ENCODE measurements at regions not wholly inside any gene's neighbourhood (a gene's known extent, or its start where the extent isn't known, plus 50 kb on each side); places are given as distances from the start of the nearest gene placed in this dataset.

DNA sequence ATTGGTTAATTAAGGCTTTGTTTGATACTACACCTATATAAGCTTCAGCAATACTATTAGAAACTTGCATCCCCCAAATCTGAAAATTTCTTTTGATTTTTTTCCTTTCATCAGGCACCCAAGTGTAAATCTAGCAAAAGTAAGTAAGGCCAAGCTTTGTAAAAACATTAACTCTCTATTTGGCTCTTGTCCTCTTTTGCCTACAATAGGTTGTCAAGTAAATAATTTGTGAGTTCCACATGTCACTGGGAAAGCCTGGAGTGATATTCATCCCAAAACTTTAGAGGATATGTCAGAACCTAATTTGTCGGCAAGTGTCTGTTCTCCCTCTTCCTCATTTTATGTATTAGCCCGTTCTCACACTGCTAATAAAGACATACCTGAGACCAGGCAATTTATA is 492.4 kb downstream of the IPMK start:
- no peak overlapping the region for H3K27ac ChIP-seq (ENCODE audit: low read depth, low read length)
- peaks cover 0 to 6% (median 0%) of the 10 kb centered on the region in 5 donors for H3K36me3 Mint-ChIP-seq

DNA sequence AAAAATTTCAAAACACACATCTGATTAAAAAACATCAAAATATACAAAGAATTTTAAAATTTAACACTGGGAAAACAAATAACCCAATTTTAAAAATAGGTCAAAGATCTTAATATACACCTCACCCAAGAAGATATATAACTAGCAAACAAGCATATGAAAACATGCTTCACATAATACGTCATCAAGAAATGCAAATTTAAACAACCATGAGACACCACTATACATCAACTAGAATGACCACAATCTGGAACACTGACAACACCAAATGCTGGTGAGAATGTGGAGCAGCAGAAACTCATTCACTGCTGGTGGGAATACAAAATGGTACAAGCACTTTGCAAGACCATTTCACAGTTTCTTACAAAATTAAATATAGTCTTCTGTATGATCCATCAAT is 498.4 kb downstream of the IPMK start:
- Mint-ChIP-seq H3K27me3 (no peaks in the 10 kb centered on the region), H3K4me3 (no peak overlapping the region), H3K27ac (no peak overlapping the region), H3K36me3 (no peaks in the 10 kb centered on the region), H3K4me1 (no peaks in the 10 kb centered on the region), H3K9me3 (peaks cover 0 to 15% (median 5%) of the 10 kb centered on the region in 11 donors)
- CTCF ChIA-PET: no interaction called here
- Histone ChIP-seq H3K9me3 (ENCODE audit: control insufficient read depth in 2 of 3, low read length in 3 of 3) (no peaks in the 10 kb centered on the region), H3K27me3 (ENCODE audit: control insufficient read depth in 2 of 2, insufficient read depth in 2 of 2, low read length in 2 of 2) (no peaks in the 10 kb centered on the region), H3K27ac (ENCODE audit: low read depth, low read length) (no peak overlapping the region), H3K36me3 (ENCODE audit: control insufficient read depth in 2 of 3, insufficient read depth in 3 of 3, low read length in 3 of 3) (no peaks in the 10 kb centered on the region), H3K4me1 (ENCODE audit: control insufficient read depth in 2 of 2, insufficient read depth in 2 of 2, low read length in 2 of 2) (no peaks in the 10 kb centered on the region), H3K4me3 (ENCODE audit: low read length) (no peak overlapping the region)
- DNase-seq (no peak), ATAC-seq (no peak)
- POLR2A ChIA-PET: no interaction called here
- intact Hi-C loops (cut with micrococcal nuclease): no loop called here

More for the DNA sequence above, 492.4 kb downstream of the IPMK start:
- intact Hi-C loops (cut with micrococcal nuclease): no loop called here
- H3K9me3 ChIP-seq (ENCODE audit: control insufficient read depth in 2 of 3, low read length in 3 of 3): no peaks in the 10 kb centered on the region
- H3K36me3 ChIP-seq (ENCODE audit: control insufficient read depth in 2 of 3, insufficient read depth in 3 of 3, low read length in 3 of 3): no peaks in the 10 kb centered on the region
- H3K4me1 Mint-ChIP-seq: no peaks in the 10 kb centered on the region
- H3K4me1 ChIP-seq (ENCODE audit: control insufficient read depth in 2 of 2, insufficient read depth in 2 of 2, low read length in 2 of 2): no peaks in the 10 kb centered on the region
- no peaks in the 10 kb centered on the region for H3K27me3 Mint-ChIP-seq
- CTCF ChIA-PET: no interaction called here
- H3K9me3 Mint-ChIP-seq: peaks cover 2 to 28% (median 12%) of the 10 kb centered on the region in 11 donors
- H3K4me3 Mint-ChIP-seq: no peak overlapping the region
- H3K4me3 ChIP-seq (ENCODE audit: low read length): no peak overlapping the region
- no peak overlapping the region for H3K27ac Mint-ChIP-seq
- H3K27me3 ChIP-seq (ENCODE audit: control insufficient read depth in 2 of 2, insufficient read depth in 2 of 2, low read length in 2 of 2): no peaks in the 10 kb centered on the region
- POLR2A ChIA-PET: no interaction called here
- ATAC-seq: no peak
- no peak for DNase-seq

DNA sequence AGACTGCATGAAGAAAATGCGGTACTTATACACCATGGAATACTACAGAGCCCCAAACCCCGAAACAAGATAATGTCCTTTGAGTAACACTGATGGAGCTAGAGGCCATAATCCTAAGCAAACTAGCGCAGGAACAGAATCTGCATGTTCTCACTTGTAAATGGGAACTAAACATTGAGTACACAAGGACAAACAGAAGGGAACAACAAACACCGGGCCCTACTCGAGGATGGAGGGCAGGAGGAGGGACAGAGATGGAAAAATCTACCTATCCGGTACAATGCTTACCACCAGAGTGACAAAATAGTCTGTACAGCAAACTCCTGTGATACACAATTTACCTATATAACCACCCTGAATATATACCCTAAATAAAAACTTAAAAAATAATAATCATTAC is 507.9 kb downstream of the IPMK start:
- H3K9me3 Mint-ChIP-seq: peaks cover 0 to 10% (median 4%) of the 10 kb centered on the region in 11 donors
- no peaks in the 10 kb centered on the region for H3K36me3 Mint-ChIP-seq
- no peaks in the 10 kb centered on the region for H3K27me3 Mint-ChIP-seq
- intact Hi-C loops (cut with micrococcal nuclease): no loop called here
- DNase-seq (no peak), ATAC-seq (no peak)
- no peak overlapping the region for H3K4me3 Mint-ChIP-seq
- Histone ChIP-seq H3K27ac (ENCODE audit: low read depth, low read length) (no peak overlapping the region), H3K27me3 (ENCODE audit: control insufficient read depth in 2 of 2, insufficient read depth in 2 of 2, low read length in 2 of 2) (no peaks in the 10 kb centered on the region), H3K4me1 (ENCODE audit: control insufficient read depth in 2 of 2, insufficient read depth in 2 of 2, low read length in 2 of 2) (no peaks in the 10 kb centered on the region), H3K9me3 (ENCODE audit: control insufficient read depth in 2 of 3, low read length in 3 of 3) (no peaks in the 10 kb centered on the region), H3K36me3 (ENCODE audit: control insufficient read depth in 2 of 3, insufficient read depth in 3 of 3, low read length in 3 of 3) (no peaks in the 10 kb centered on the region), H3K4me3 (ENCODE audit: low read length) (no peak overlapping the region)
- no peak overlapping the region for H3K27ac Mint-ChIP-seq
- POLR2A ChIA-PET: no interaction called here
- CTCF ChIA-PET: no interaction called here
- H3K4me1 Mint-ChIP-seq: no peaks in the 10 kb centered on the region

DNA sequence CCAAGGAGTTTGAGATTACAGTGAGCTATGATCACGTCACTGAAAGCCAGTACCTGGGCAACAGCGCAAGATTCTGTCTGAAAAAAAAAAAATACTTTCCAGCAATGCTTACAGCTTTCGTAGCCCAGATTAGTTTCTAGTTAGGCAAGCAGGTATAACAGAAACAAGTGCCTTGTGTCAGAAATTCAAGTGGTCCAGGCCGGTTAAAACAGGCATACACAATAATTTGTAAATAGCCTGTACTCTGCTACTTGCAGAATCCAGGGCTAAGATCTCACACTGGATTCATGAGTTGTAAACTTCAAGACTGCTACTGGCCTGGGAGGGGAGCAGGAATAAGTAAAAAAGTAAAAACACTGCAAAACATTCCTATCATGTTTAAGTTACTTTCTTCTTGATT is 512.9 kb downstream of the IPMK start:
- intact Hi-C loops (cut with micrococcal nuclease): no loop called here
- H3K27ac Mint-ChIP-seq: no peak overlapping the region
- ATAC-seq: no peak
- Histone ChIP-seq H3K36me3 (ENCODE audit: control insufficient read depth in 2 of 3, insufficient read depth in 3 of 3, low read length in 3 of 3) (no peaks in the 10 kb centered on the region), H3K9me3 (ENCODE audit: control insufficient read depth in 2 of 3, low read length in 3 of 3) (no peaks in the 10 kb centered on the region), H3K4me1 (ENCODE audit: control insufficient read depth in 2 of 2, insufficient read depth in 2 of 2, low read length in 2 of 2) (no peaks in the 10 kb centered on the region), H3K27me3 (ENCODE audit: control insufficient read depth in 2 of 2, insufficient read depth in 2 of 2, low read length in 2 of 2) (no peaks in the 10 kb centered on the region), H3K4me3 (ENCODE audit: low read length) (no peak overlapping the region), H3K27ac (ENCODE audit: low read depth, low read length) (no peak overlapping the region)
- ChIA-PET CTCF (no interaction called here), POLR2A (no interaction called here)
- DNase-seq: no peak
- peaks cover 2 to 28% (median 10%) of the 10 kb centered on the region in 11 donors for H3K9me3 Mint-ChIP-seq
- H3K4me1 Mint-ChIP-seq: no peaks in the 10 kb centered on the region
- no peaks in the 10 kb centered on the region for H3K27me3 Mint-ChIP-seq
- H3K36me3 Mint-ChIP-seq: no peaks in the 10 kb centered on the region
- no peak overlapping the region for H3K4me3 Mint-ChIP-seq

DNA sequence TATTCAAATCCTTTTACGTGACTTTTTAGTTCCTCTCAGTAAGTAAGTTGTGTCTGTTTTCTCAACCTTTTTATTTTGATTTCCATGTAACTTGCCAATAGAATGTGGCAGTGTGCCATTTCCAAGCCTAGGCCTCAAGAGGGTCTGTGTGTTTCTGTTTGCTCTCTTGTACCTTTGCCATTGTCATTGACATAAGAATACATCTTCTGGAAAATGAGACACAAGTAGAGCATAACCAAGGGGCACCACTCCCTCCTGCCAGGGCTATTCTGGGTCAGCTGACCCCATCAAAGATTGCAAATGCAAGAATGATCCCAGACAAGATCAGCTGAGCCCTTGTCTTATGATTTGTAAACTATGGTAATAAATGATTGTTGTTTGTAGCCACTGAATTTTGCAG is 524.0 kb downstream of the IPMK start:
- DNase-seq: no peak
- intact Hi-C loops (cut with micrococcal nuclease): no loop called here
- H3K4me3 Mint-ChIP-seq: no peak overlapping the region
- ChIA-PET CTCF (no interaction called here), POLR2A (no interaction called here)
- Histone ChIP-seq H3K27me3 (ENCODE audit: control insufficient read depth in 2 of 2, insufficient read depth in 2 of 2, low read length in 2 of 2) (no peaks in the 10 kb centered on the region), H3K4me1 (ENCODE audit: control insufficient read depth in 2 of 2, insufficient read depth in 2 of 2, low read length in 2 of 2) (no peaks in the 10 kb centered on the region), H3K4me3 (ENCODE audit: low read length) (no peak overlapping the region), H3K27ac (ENCODE audit: low read depth, low read length) (no peak overlapping the region), H3K36me3 (ENCODE audit: control insufficient read depth in 2 of 3, insufficient read depth in 3 of 3, low read length in 3 of 3) (no peaks in the 10 kb centered on the region), H3K9me3 (ENCODE audit: control insufficient read depth in 2 of 3, low read length in 3 of 3) (no peaks in the 10 kb centered on the region)
- no peaks in the 10 kb centered on the region for H3K27me3 Mint-ChIP-seq
- H3K27ac Mint-ChIP-seq: no peak overlapping the region
- peaks cover 0 to 12% (median 5%) of the 10 kb centered on the region in 11 donors for H3K9me3 Mint-ChIP-seq
- H3K4me1 Mint-ChIP-seq: no peaks in the 10 kb centered on the region
- H3K36me3 Mint-ChIP-seq: no peaks in the 10 kb centered on the region
- ATAC-seq: no peak

GRCh38 chr10:57741751-57742150 is 525.9 kb downstream of the IPMK start:
- ChIA-PET CTCF (no interaction called here), POLR2A (no interaction called here)
- Histone ChIP-seq H3K27me3 (ENCODE audit: control insufficient read depth in 2 of 2, insufficient read depth in 2 of 2, low read length in 2 of 2) (no peaks in the 10 kb centered on the region), H3K4me3 (ENCODE audit: low read length) (no peak overlapping the region), H3K9me3 (ENCODE audit: control insufficient read depth in 2 of 3, low read length in 3 of 3) (no peaks in the 10 kb centered on the region), H3K27ac (ENCODE audit: low read depth, low read length) (no peak overlapping the region), H3K36me3 (ENCODE audit: control insufficient read depth in 2 of 3, insufficient read depth in 3 of 3, low read length in 3 of 3) (no peaks in the 10 kb centered on the region), H3K4me1 (ENCODE audit: control insufficient read depth in 2 of 2, insufficient read depth in 2 of 2, low read length in 2 of 2) (no peaks in the 10 kb centered on the region)
- intact Hi-C loops (cut with micrococcal nuclease): no loop called here
- Mint-ChIP-seq H3K36me3 (no peaks in the 10 kb centered on the region), H3K4me3 (no peak overlapping the region), H3K27me3 (no peaks in the 10 kb centered on the region), H3K4me1 (no peaks in the 10 kb centered on the region), H3K9me3 (peaks cover 0 to 15% (median 3%) of the 10 kb centered on the region in 11 donors), H3K27ac (no peak overlapping the region)
- ATAC-seq: no peak
- no peak for DNase-seq

GRCh38 chr10:57723305-57723704 is 544.4 kb downstream of the IPMK start:
- H3K9me3 Mint-ChIP-seq: peaks cover 0 to 29% (median 7%) of the 10 kb centered on the region in 11 donors

More at GRCh38 chr10:57723305-57723704, 544.4 kb downstream of the IPMK start:
- no peaks in the 10 kb centered on the region for H3K36me3 ChIP-seq (ENCODE audit: control insufficient read depth in 2 of 3, insufficient read depth in 3 of 3, low read length in 3 of 3)
- no peak for DNase-seq
- H3K4me3 ChIP-seq (ENCODE audit: low read length): no peak overlapping the region
- H3K9me3 ChIP-seq (ENCODE audit: control insufficient read depth in 2 of 3, low read length in 3 of 3): no peaks in the 10 kb centered on the region
- no peaks in the 10 kb centered on the region for H3K4me1 Mint-ChIP-seq
- no peaks in the 10 kb centered on the region for H3K4me1 ChIP-seq (ENCODE audit: control insufficient read depth in 2 of 2, insufficient read depth in 2 of 2, low read length in 2 of 2)
- ChIA-PET POLR2A (no interaction called here), CTCF (no interaction called here)
- H3K27ac Mint-ChIP-seq: no peak overlapping the region
- H3K27me3 ChIP-seq (ENCODE audit: control insufficient read depth in 2 of 2, insufficient read depth in 2 of 2, low read length in 2 of 2): no peaks in the 10 kb centered on the region
- no peak overlapping the region for H3K4me3 Mint-ChIP-seq
- no peak for ATAC-seq
- H3K36me3 Mint-ChIP-seq: no peaks in the 10 kb centered on the region
- H3K27me3 Mint-ChIP-seq: no peaks in the 10 kb centered on the region
- H3K27ac ChIP-seq (ENCODE audit: low read depth, low read length): no peak overlapping the region
- intact Hi-C loops (cut with micrococcal nuclease): no loop called here
